IMR-90 (cell line): ENCODE measurements at regions not wholly inside any gene's neighbourhood (a gene's known extent, or its start where the extent isn't known, plus 50 kb on each side); places are given as distances from the start of the nearest gene placed in this dataset.

Source experiments
- ATAC-seq: fragments of 200-7000 bp; cut with Tn5 transposase; 2 replicates; pipeline ENCODE4 v1.9.1; 2020; ENCODE audit warnings: low read depth, mild to moderate bottlenecking, moderate library complexity
- BruUV-seq: library from RNA; stranded (reverse); fragments of 400-500 nt; replicated peaks from 2 replicates; lab custom pipeline; 2021; lab: Mats Ljungman, UMichigan
- CTCF ChIA-PET: fragments of 300-600 bp; formaldehyde crosslinking; extraction: SDS; loops from one replicate; lab custom pipeline; 2021; ENCODE audit warnings: antibody characterized with exemption; lab: Yijun Ruan, JAX
- POLR2A ChIA-PET: fragments of 300-600 bp; sonication (Branson Sonifier 250); formaldehyde crosslinking; loops from one replicate; lab custom pipeline; 2022; ENCODE audit warnings: antibody characterized with exemption; ENCODE audit not compliant: unreplicated experiment; lab: Charles Lee
- DNase-seq: peaks from one replicate; pipeline ENCODE4 v3.0.0; 2013
- H2AFZ ChIP-seq: replicated peaks from 2 replicates; pipeline ENCODE3; 2013; ENCODE audit warnings: low read length, mild to moderate bottlenecking; ENCODE audit not compliant: poor library complexity
- H2AK5ac ChIP-seq: 2 replicates; pipeline ENCODE4 v1.6.1; 2013; ENCODE audit warnings: low read depth, low read length, inconsistent platforms
- H2AK9ac ChIP-seq: replicated peaks from 2 replicates; pipeline ENCODE3; 2013; ENCODE audit warnings: mild to moderate bottlenecking, low read depth, low read length, moderate library complexity; ENCODE audit not compliant: poor library complexity
- H2BK120ac ChIP-seq: 2 replicates; pipeline ENCODE4 v1.6.1; 2013; ENCODE audit warnings: low read depth, low read length, inconsistent platforms
- H2BK15ac ChIP-seq: 3 replicates; pipeline ENCODE4 v1.6.1; 2013; ENCODE audit warnings: low read depth, low read length, inconsistent platforms
- H2BK20ac ChIP-seq: 2 replicates; pipeline ENCODE4 v1.6.1; 2013; ENCODE audit warnings: low read depth, mild to moderate bottlenecking, inconsistent platforms, low read length, moderate library complexity
- H2BK5ac ChIP-seq: 2 replicates; pipeline ENCODE4 v1.6.1; 2013; ENCODE audit warnings: mild to moderate bottlenecking, low read depth, low read length, inconsistent platforms; ENCODE audit not compliant: poor library complexity, severe bottlenecking
- H3K14ac ChIP-seq: replicated peaks from 2 replicates; pipeline ENCODE4 v1.6.1; 2013; ENCODE audit warnings: low read depth, low read length, inconsistent platforms
- H3K18ac ChIP-seq: 2 replicates; pipeline ENCODE4 v1.6.1; 2013; ENCODE audit warnings: low read depth, low read length, control low read depth
- H3K23ac ChIP-seq: 2 replicates; pipeline ENCODE4 v1.6.1; 2013; ENCODE audit warnings: low read depth, low read length, inconsistent platforms
- H3K27ac ChIP-seq: 2 replicates; pipeline ENCODE4 v1.5.1; 2013; ENCODE audit warnings: mild to moderate bottlenecking, control low read depth, low read length; ENCODE audit not compliant: insufficient read depth
- H3K27me3 ChIP-seq: 2 replicates; pipeline ENCODE4 v1.6.1; 2013; ENCODE audit warnings: low read length; ENCODE audit not compliant: control insufficient read depth, insufficient read depth
- H3K36me3 ChIP-seq: 2 replicates; pipeline ENCODE4 v1.6.1; 2013; ENCODE audit warnings: low read length, mixed read lengths; ENCODE audit not compliant: control insufficient read depth, insufficient read depth
- H3K4ac ChIP-seq: 2 replicates; pipeline ENCODE4 v1.6.1; 2013; ENCODE audit warnings: low read depth, low read length, inconsistent platforms
- H3K4me1 ChIP-seq: 2 replicates; pipeline ENCODE4 v1.6.1; 2013; ENCODE audit warnings: low read length, mixed read lengths; ENCODE audit not compliant: control insufficient read depth, insufficient read depth
- H3K4me2 ChIP-seq: 2 replicates; pipeline ENCODE4 v1.6.1; 2013; ENCODE audit warnings: low read depth, mild to moderate bottlenecking, control low read depth, low read length, moderate library complexity
- H3K4me3 ChIP-seq: 2 replicates; pipeline ENCODE4 v1.5.1; 2013; ENCODE audit warnings: low read depth, mild to moderate bottlenecking, control low read depth, low read length, moderate library complexity; ENCODE audit not compliant: insufficient read depth
- H3K56ac ChIP-seq: 2 replicates; pipeline ENCODE4 v1.6.1; 2013; ENCODE audit warnings: low read length, inconsistent platforms; ENCODE audit not compliant: insufficient read depth; ENCODE audit errors: extremely low read depth
- H3K79me1 ChIP-seq, 2 experiments: 2 replicates each; pipeline ENCODE4 v1.6.1; 2013; ENCODE audit warnings: low read length in 2 of 2, inconsistent platforms in 1 of 2, low read depth in 1 of 2
- H3K9ac ChIP-seq: 2 replicates; pipeline ENCODE4 v1.6.1; 2013; ENCODE audit warnings: low read depth, low read length, control low read depth
- H3K9me1 ChIP-seq: 2 replicates; pipeline ENCODE4 v1.6.1; 2013; ENCODE audit warnings: low read length, inconsistent platforms; ENCODE audit not compliant: insufficient read depth
- H3K9me3 ChIP-seq: 2 replicates; pipeline ENCODE4 v1.6.1; 2013; ENCODE audit warnings: low read length; ENCODE audit not compliant: control insufficient read depth, insufficient read depth
- H4K20me1 ChIP-seq: 2 replicates; pipeline ENCODE4 v1.6.1; 2013; ENCODE audit warnings: low read length, inconsistent platforms; ENCODE audit not compliant: insufficient read depth
- H4K5ac ChIP-seq: 2 replicates; pipeline ENCODE4 v1.6.1; 2013; ENCODE audit warnings: mild to moderate bottlenecking, low read depth, low read length, control low read depth
- H4K8ac ChIP-seq, 2 experiments: 2 replicates each; pipeline ENCODE4 v1.6.1; 2013; ENCODE audit warnings: low read depth in 2 of 2, low read length in 2 of 2, control low read depth in 1 of 2, inconsistent platforms in 1 of 2
- H4K91ac ChIP-seq: 2 replicates; pipeline ENCODE4 v1.6.1; 2013; ENCODE audit warnings: low read depth, low read length, inconsistent platforms; ENCODE audit not compliant: insufficient read depth
- CTCF ChIP-seq: conservative IDR thresholded peaks from 2 replicates; pipeline ENCODE4 v1.5.1; 2012; ENCODE audit warnings: mild to moderate bottlenecking, low read depth, low read length, improper control_type of control experiment
- NFE2L2 ChIP-seq: fragments of 150-350 bp; IDR thresholded peaks from 2 replicates; pipeline ENCODE4 v1.6.1; 2016; ENCODE audit warnings: low read depth, mild to moderate bottlenecking, low read length
- RAD21 ChIP-seq: IDR thresholded peaks from 2 replicates; pipeline ENCODE4 v1.6.1; 2012; ENCODE audit warnings: low read length, improper control_type of control experiment
- USF2 ChIP-seq: fragments of 150-350 bp; IDR thresholded peaks from 2 replicates; pipeline ENCODE4 v1.6.1; 2017; ENCODE audit warnings: mild to moderate bottlenecking, antibody characterized with exemption, low read length, low read depth
- WGBS, 2 experiments: methylation state at CpG; one replicate each; pipeline versions ENCODE4 v1.1.5 to v1.1.7; 2013; ENCODE audit warnings: missing lambda C conversion rate in 2 of 2; ENCODE audit not compliant: insufficient read length in 1 of 2; ENCODE audit errors: extremely low coverage in 2 of 2; 5-methylcytosine and 5-hydroxymethylcytosine counted together
- dilution Hi-C: fragments of 300-500 bp; cut with HindIII; formaldehyde crosslinking; loops from one replicate; pipeline ENCODE4 v1.14.3; 2018; ENCODE audit warnings: low sequenced_read_pairs; ENCODE audit not compliant: unreplicated experiment
- in situ Hi-C: fragments of 300-500 bp; cut with MboI; formaldehyde crosslinking; loops from 3 replicates; pipeline ENCODE4 v1.14.3; 2019; ENCODE audit warnings: low sequenced_read_pairs, inconsistent platforms, mixed read lengths
- intact Hi-C: fragments of 100-400 bp; cut with micrococcal nuclease; formaldehyde crosslinking; loops from 2 replicates; pipeline ENCODE4 v1.10.0; 2022

GRCh38 chr5:160966921-160967320 lies 114.9 kb upstream of the ATP10B start:
- H3K27me3 ChIP-seq: no peaks in the 10 kb centered on the region
- no peak overlapping the region for H3K56ac ChIP-seq
- peaks cover 7% of the 10 kb centered on the region; the same call in 1 of the 2 replicates for H3K9me3 ChIP-seq
- ChIA-PET CTCF (no interaction called here), POLR2A (no interaction called here)
- no peak overlapping the region for H3K27ac ChIP-seq
- H2AK5ac ChIP-seq: no peak overlapping the region
- no peak overlapping the region for H4K5ac ChIP-seq
- BruUV-seq: no TSS peak
- no peaks in the 10 kb centered on the region for H3K9me1 ChIP-seq
- no peaks in the 10 kb centered on the region for H3K4me1 ChIP-seq
- TF ChIP-seq NFE2L2: no peak
- no peak for TF ChIP-seq USF2
- TF ChIP-seq RAD21: no peak
- TF ChIP-seq CTCF: no peak
- H2BK15ac ChIP-seq: no peak overlapping the region
- dilution Hi-C loops (no loop called here), intact Hi-C loops (no loop called here), in situ Hi-C loops (no loop called here)
- H4K8ac ChIP-seq: no peak overlapping the region
- no peak overlapping the region for H3K18ac ChIP-seq
- no peaks in the 10 kb centered on the region for H3K36me3 ChIP-seq
- no peak overlapping the region for H3K14ac ChIP-seq
- DNase-seq (no peak), ATAC-seq (no peak)
- no peak overlapping the region for H3K9ac ChIP-seq
- no peak overlapping the region for H2AK9ac ChIP-seq
- no peak overlapping the region for H2BK5ac ChIP-seq
- no peak overlapping the region for H3K23ac ChIP-seq
- no CpG with 5 or more reads among the region's 2 CpGs for WGBS, 2 experiments
- no peak overlapping the region for H3K4ac ChIP-seq
- H3K4me3 ChIP-seq: no peak overlapping the region
- no peaks in the 10 kb centered on the region for H3K79me1 ChIP-seq
- no peaks in the 10 kb centered on the region for H4K20me1 ChIP-seq
- no peak overlapping the region for H4K91ac ChIP-seq
- H2BK120ac ChIP-seq: no peak overlapping the region
- H3K4me2 ChIP-seq: no peak overlapping the region
- H2AFZ ChIP-seq: no peak overlapping the region
- H2BK20ac ChIP-seq: no peak overlapping the region
